ENCODE measurements at regions not wholly inside any gene's neighbourhood (a gene's known extent, or its start where the extent isn't known, plus 50 kb on each side); places are given as distances from the start of the nearest gene placed in this dataset.

DNA sequence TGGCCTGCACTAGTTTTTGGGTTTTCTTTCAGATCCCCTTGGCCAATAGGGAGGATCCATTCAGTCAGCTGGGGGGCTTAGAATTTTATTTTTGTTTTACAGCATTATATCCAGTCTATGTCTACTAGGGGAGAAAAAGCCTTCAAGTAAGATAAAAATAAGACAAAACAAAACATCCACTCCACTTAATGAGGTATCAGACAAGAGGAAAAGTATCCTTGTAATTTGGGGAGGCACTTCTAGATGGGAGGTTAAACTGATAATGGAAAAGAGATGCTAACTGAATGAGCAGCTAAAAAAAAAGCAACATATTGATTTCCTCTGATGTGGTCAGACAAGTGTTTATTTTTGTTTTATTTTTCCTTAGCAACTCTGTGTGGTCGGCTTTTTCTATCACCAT is 278.0 kb upstream of the ANO3 start:
- intact Hi-C loops (cut with DNase I) = no loop called here
- ATAC-seq (no peak), DNase-seq (no peak)
- Histone ChIP-seq H3K27me3 (no peaks in the 10 kb centered on the region), H3K36me3 (no peaks in the 10 kb centered on the region), H3K9me3 (no peaks in the 10 kb centered on the region), H3K4me3 (no peak overlapping the region), H3K4me1 (no peaks in the 10 kb centered on the region), H3K27ac (no peak overlapping the region)
- TF ChIP-seq POLR2A (IDR thresholded peaks at IDR 0.05) = no peak
- TF ChIP-seq, protein P1, sequence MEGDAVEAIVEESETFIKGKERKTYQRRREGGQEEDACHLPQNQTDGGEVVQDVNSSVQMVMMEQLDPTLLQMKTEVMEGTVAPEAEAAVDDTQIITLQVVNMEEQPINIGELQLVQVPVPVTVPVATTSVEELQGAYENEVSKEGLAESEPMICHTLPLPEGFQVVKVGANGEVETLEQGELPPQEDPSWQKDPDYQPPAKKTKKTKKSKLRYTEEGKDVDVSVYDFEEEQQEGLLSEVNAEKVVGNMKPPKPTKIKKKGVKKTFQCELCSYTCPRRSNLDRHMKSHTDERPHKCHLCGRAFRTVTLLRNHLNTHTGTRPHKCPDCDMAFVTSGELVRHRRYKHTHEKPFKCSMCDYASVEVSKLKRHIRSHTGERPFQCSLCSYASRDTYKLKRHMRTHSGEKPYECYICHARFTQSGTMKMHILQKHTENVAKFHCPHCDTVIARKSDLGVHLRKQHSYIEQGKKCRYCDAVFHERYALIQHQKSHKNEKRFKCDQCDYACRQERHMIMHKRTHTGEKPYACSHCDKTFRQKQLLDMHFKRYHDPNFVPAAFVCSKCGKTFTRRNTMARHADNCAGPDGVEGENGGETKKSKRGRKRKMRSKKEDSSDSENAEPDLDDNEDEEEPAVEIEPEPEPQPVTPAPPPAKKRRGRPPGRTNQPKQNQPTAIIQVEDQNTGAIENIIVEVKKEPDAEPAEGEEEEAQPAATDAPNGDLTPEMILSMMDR (IDR thresholded peaks at IDR 0.05) = no peak
- WGBS (ENCODE audit: insufficient coverage, low coverage, low lambda C conversion rate, missing lambda C conversion rate) = 21% methylated on average over 1 of the region's 1 CpG

DNA sequence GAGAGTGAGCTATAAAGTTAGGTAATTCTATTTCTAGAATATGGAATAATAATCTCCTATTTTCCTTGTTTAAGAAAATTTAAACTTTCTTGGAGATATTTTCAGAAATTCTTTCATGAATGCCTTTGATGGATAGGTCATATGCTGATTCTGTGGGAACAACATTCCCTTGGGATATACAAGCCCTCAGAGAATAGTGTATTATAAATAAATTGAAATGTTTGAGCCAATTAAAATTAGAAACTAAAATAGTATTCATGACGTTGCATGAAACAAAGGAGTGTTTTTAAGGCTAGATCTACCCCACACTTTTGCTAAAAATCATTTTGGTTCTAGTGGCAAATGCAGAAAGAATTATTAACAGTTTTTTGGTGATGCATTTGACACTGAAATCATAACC is 269.3 kb upstream of the ANO3 start:
- no peak for TF ChIP-seq POLR2A (IDR thresholded peaks at IDR 0.05)
- TF ChIP-seq, protein P1 (IDR thresholded peaks at IDR 0.05) = no peak
- no peaks in the 10 kb centered on the region for H3K36me3 ChIP-seq
- no peak overlapping the region for H3K4me3 ChIP-seq
- no peaks in the 10 kb centered on the region for H3K4me1 ChIP-seq
- H3K27ac ChIP-seq = no peak overlapping the region
- intact Hi-C loops (cut with DNase I) = no loop called here
- DNase-seq (no peak), ATAC-seq (no peak)
- H3K9me3 ChIP-seq = no peaks in the 10 kb centered on the region
- no peaks in the 10 kb centered on the region for H3K27me3 ChIP-seq
- WGBS (ENCODE audit: insufficient coverage, low coverage, low lambda C conversion rate, missing lambda C conversion rate) = 38% methylated on average over 1 of the region's 1 CpG

DNA sequence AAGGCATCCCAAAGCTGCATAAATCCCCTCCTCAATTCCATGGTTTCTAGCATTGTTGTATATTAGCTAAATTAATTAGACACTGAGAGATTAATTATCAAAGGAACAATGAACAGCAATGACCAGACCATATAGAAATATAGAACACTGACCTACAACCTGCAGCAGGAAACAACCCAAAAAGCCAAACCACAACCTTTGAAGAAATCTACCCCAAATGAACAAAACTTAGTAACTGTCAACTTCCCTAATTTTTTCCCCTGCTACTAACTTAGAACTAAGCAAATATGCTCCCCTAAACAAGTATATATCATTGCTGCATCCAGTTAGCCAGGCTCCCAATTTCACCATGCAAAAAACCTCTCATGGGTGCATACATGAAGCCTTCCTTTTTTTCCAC is 268.0 kb upstream of the ANO3 start:
- intact Hi-C loops (cut with DNase I) = no loop called here
- DNase-seq = no peak

DNA sequence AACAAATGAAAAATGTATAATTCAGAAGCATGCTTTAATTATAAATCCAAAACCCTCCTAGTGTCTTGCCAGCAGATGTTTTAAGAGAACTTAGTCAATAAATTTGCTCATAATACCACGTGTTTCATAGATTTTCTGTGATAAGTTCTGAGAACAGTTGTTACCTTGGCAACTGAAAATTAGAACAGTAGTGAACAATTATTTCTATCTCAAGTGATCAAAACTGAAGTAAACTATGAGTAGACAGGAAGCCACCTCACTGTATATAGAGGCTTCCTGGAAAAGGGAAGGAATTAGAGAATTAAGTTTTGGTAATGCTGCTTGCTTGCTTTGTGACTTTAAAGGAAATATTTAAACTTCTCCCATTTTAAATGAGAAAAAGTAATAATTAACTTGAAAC is 266.0 kb upstream of the ANO3 start:
- no peaks in the 10 kb centered on the region for H3K36me3 ChIP-seq
- 24% methylated on average over 1 of the region's 1 CpG for WGBS (ENCODE audit: insufficient coverage, low coverage, low lambda C conversion rate, missing lambda C conversion rate)

More for the DNA sequence above, 268.0 kb upstream of the ANO3 start:
- H3K9me3 ChIP-seq = no peaks in the 10 kb centered on the region
- no peaks in the 10 kb centered on the region for H3K4me1 ChIP-seq
- no peaks in the 10 kb centered on the region for H3K27me3 ChIP-seq
- no peak overlapping the region for H3K27ac ChIP-seq
- no peak overlapping the region for H3K4me3 ChIP-seq
- no peak for ATAC-seq
- no peaks in the 10 kb centered on the region for H3K36me3 ChIP-seq
- TF ChIP-seq, protein P1 (IDR thresholded peaks at IDR 0.05) = no peak
- TF ChIP-seq POLR2A (IDR thresholded peaks at IDR 0.05) = no peak

More for the DNA sequence above, 266.0 kb upstream of the ANO3 start:
- TF ChIP-seq, protein P1 (IDR thresholded peaks at IDR 0.05) = no peak
- TF ChIP-seq POLR2A (IDR thresholded peaks at IDR 0.05) = no peak
- intact Hi-C loops (cut with DNase I) = no loop called here
- H3K27ac ChIP-seq = no peak overlapping the region
- H3K4me3 ChIP-seq = no peak overlapping the region
- ATAC-seq (no peak), DNase-seq (no peak)
- H3K4me1 ChIP-seq = no peaks in the 10 kb centered on the region
- H3K27me3 ChIP-seq = no peaks in the 10 kb centered on the region
- no peaks in the 10 kb centered on the region for H3K9me3 ChIP-seq
